ENCODE measurements at regions not wholly inside any gene's neighbourhood (a gene's known extent, or its start where the extent isn't known, plus 50 kb on each side); places are given as distances from the start of the nearest gene placed in this dataset.
"Not testable (repeated sequence)": the region's sequence is repeated elsewhere in the genome, so short reads cannot be mapped to it uniquely, and the experiment has no call there.

DNA sequence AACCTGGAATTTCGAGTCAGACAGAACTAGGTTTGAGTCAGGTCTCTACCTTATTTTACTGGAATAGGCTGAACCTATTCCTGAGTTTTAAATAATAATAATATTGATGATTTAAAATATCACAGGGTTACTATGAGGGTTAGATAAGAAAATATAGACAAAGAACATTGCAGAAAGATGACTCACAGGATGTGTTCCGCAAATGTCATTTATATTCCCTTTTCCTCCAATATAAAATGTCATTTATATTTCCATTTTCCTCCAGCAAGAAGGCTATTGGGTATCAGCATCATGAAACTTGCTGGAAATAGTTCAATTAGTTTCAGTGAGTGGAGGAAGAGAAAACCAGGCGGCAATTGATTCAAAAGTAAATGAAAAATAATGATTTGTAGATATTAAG lies 163.9 kb upstream of the RASSF8 start:
- peak; percentile 35 for DNase-seq (ENCODE audit: low read depth)
- TF ChIP-seq CTCF (IDR thresholded peaks at IDR 0.05; ENCODE audit: low read length, missing control alignments) = no peak
- H3K4me3 ChIP-seq (replicated peaks; ENCODE audit: low read depth, low read length) = no peak overlapping the region

GRCh38 chr12:25796523-25797000 lies 161.9 kb upstream of the RASSF8 start:
- TF ChIP-seq CTCF (IDR thresholded peaks at IDR 0.05; ENCODE audit: low read length, missing control alignments) = no peak
- no peak overlapping the region for H3K4me3 ChIP-seq (replicated peaks; ENCODE audit: low read depth, low read length)
- DNase-seq (ENCODE audit: low read depth) = peak; percentile 64

DNA sequence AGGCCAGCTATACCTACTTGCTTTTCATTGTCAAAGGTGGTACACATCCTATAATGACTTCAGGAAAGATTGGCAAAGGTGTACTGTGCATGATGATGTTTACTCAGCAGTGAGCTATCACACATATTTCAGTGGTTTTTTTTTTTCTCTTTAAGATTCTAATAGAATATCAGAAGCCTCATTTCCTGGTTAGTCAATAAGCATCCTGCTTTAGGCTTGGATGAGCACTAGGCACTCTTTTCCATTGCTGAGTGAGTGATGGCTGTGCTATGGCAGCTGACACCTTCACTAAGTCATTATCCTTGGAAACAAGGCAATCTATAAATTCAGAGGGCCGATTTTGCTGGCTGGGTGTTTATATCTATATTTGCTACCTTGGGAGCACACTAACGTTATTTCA lies 161.1 kb upstream of the RASSF8 start:
- H3K4me3 ChIP-seq (replicated peaks; ENCODE audit: low read depth, low read length) = no peak overlapping the region
- TF ChIP-seq CTCF (IDR thresholded peaks at IDR 0.05; ENCODE audit: low read length, missing control alignments) = no peak
- DNase-seq (ENCODE audit: low read depth) = no peak

DNA sequence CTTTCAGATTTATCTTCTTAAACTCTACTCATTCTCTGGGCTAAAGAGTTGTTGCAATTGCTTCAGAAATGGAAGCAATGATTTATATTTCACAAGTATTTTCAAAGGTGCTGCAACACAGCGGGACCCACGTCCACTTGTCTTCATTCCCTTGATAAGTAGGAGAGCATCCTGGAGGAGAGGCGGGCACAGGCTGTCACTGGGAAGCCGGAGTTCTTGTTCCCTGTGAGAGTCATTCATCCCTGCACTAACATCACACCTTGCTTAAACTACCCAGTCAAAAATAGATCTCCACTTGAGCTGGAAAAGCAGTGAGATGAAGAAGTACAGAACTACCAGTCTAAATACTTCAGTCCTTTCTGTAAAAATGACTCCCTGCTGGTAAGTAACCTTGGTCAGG lies 160.5 kb upstream of the RASSF8 start:
- TF ChIP-seq CTCF (IDR thresholded peaks at IDR 0.05; ENCODE audit: low read length, missing control alignments) = no peak
- DNase-seq (ENCODE audit: low read depth) = no peak
- no peak overlapping the region for H3K4me3 ChIP-seq (replicated peaks; ENCODE audit: low read depth, low read length)

- H3K4me3 ChIP-seq (replicated peaks; ENCODE audit: low read depth, low read length) = no peak overlapping the region
- DNase-seq (ENCODE audit: low read depth) = no peak
- TF ChIP-seq CTCF (IDR thresholded peaks at IDR 0.05; ENCODE audit: low read length, missing control alignments) = no peak
These were observed 158.4 kb upstream of the RASSF8 start for GRCh38 chr12:25800101-25800500.

DNA sequence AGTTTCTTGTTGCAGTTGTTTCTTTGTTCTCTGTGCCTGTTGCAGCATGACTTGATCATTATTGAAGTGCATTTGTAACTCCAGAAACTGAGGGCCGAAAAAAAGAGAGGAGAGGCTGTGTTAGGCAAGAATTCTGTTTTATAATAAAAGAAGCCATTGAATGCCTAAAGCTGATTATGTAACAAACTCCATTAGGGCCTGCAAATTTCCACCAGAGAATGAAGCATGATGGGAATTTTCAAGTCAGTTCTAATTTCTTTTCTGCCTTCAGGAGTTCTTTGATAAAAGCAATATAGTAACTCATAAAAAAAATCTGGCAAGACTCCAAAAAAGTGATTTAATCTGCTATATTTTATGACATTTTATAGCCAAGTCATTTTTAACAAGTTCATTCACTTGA lies 156.7 kb upstream of the RASSF8 start:
- no peak for TF ChIP-seq CTCF (IDR thresholded peaks at IDR 0.05; ENCODE audit: low read length, missing control alignments)
- no peak for DNase-seq (ENCODE audit: low read depth)
- no peak overlapping the region for H3K4me3 ChIP-seq (replicated peaks; ENCODE audit: low read depth, low read length)

DNA sequence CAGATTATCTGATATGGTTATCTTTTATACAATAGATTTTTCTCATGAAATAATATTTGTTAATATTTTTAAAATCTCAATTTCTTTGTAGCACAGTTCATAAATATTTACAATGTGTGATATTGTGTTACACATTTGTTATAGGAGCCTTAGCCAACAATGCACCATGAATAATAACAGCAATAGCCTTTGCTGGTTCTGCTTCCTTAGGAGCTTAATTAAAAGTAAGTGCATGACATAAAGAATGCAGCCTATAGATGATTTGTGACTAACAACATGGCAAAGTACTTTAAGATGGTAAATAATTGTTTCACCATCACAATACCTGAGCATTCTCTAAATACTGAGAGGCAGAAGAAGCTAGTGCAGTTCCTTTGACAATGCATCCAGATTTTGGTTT lies 156.3 kb upstream of the RASSF8 start:
- no peak overlapping the region for H3K4me3 ChIP-seq (replicated peaks; ENCODE audit: low read depth, low read length)
- TF ChIP-seq CTCF (IDR thresholded peaks at IDR 0.05; ENCODE audit: low read length, missing control alignments) = no peak
- no peak for DNase-seq (ENCODE audit: low read depth)

- H3K4me3 ChIP-seq (replicated peaks; ENCODE audit: low read depth, low read length); DNase-seq (ENCODE audit: low read depth): not testable (repeated sequence)
These were observed 155.3 kb upstream of the RASSF8 start for GRCh38 chr12:25803029-25803664.

- H3K4me3 ChIP-seq (replicated peaks; ENCODE audit: low read depth, low read length); DNase-seq (ENCODE audit: low read depth): not testable (repeated sequence)
These were observed 154.2 kb upstream of the RASSF8 start for GRCh38 chr12:25804286-25804685.

Data from fibroblast of pulmonary artery (primary cell).